ENCODE measurements at regions not wholly inside any gene's neighbourhood (a gene's known extent, or its start where the extent isn't known, plus 50 kb on each side); places are given as distances from the start of the nearest gene placed in this dataset.

DNA sequence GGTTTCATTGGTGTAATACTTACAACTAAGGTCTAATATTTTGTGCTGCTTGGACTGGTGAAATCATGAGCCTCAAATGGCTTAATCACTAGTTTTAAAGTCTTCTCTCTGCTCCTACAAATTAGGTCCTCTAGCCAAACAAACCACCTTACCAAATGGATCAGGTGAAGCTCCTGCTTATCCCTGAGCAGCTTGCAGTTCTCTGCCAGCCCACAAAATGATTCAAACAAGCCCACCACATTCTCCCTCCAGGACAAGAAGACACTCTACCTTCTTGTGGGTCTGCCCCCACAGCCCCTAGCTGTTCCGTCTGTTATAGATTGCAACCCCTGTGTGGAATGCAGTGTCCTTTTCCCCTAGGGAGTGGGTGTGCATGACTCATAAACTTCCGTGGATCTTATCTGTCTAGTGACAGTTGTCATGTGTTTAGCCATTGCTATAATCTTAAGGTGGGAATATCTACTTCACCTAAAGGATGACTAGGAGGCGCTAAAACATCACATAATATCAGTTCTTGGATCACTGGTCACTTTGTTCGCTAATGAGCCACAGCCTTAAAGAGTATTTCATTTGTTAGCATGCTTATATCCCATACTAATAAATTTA lies 940.5 kb upstream of the MANEA start:
- TF ChIP-seq, protein P1, sequence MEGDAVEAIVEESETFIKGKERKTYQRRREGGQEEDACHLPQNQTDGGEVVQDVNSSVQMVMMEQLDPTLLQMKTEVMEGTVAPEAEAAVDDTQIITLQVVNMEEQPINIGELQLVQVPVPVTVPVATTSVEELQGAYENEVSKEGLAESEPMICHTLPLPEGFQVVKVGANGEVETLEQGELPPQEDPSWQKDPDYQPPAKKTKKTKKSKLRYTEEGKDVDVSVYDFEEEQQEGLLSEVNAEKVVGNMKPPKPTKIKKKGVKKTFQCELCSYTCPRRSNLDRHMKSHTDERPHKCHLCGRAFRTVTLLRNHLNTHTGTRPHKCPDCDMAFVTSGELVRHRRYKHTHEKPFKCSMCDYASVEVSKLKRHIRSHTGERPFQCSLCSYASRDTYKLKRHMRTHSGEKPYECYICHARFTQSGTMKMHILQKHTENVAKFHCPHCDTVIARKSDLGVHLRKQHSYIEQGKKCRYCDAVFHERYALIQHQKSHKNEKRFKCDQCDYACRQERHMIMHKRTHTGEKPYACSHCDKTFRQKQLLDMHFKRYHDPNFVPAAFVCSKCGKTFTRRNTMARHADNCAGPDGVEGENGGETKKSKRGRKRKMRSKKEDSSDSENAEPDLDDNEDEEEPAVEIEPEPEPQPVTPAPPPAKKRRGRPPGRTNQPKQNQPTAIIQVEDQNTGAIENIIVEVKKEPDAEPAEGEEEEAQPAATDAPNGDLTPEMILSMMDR (optimal IDR thresholded peaks at IDR 0.05 in 1 of 3, IDR thresholded peaks at IDR 0.05 in 1 of 3, conservative IDR thresholded peaks at IDR 0.05 in 1 of 3; ENCODE audit: extremely low read depth in 1 of 3, insufficient read depth in 2 of 3, low read length in 3 of 3), result peak in 2 of 3 experiments; percentile 26 to 42
- TF ChIP-seq EZH2 (IDR thresholded peaks at IDR 0.05; ENCODE audit: low read length), result no peak
